Amygdala (tissue), 56 donors: ENCODE measurements at regions not wholly inside any gene's neighbourhood (a gene's known extent, or its start where the extent isn't known, plus 50 kb on each side); places are given as distances from the start of the nearest gene placed in this dataset.
A peak's percentile ranks its signal among the peaks of the same experiment; 100 is the strongest.
"Not testable (repeated sequence)": the region's sequence is repeated elsewhere in the genome, so short reads cannot be mapped to it uniquely, and the experiment has no call there.

Experiments
- DNase-seq, 56 donors: peaks; one replicate each; lab custom pipeline; 2025; lab: John Stamatoyannopoulos, UW

DNA sequence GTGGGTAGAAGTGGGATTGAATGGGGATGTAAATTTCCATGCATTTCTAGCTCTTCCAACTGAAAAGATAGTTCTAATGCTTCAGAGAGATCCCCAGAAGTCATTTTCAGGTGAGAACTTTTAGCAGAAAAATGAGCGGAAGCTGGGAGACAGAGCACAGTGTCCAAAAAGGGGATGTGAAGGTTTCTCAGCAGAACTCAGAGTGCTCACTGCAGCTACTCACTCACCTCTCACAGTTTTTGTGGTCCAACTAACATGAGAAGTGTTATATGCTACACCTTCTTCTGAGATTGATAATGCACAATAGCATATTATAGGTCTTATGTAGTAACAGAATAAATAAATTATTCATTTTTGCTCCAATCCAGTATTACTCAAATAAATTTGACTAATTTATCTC lies 519.2 kb upstream of the HS3ST5 start:
- DNase-seq = no peak

DNA sequence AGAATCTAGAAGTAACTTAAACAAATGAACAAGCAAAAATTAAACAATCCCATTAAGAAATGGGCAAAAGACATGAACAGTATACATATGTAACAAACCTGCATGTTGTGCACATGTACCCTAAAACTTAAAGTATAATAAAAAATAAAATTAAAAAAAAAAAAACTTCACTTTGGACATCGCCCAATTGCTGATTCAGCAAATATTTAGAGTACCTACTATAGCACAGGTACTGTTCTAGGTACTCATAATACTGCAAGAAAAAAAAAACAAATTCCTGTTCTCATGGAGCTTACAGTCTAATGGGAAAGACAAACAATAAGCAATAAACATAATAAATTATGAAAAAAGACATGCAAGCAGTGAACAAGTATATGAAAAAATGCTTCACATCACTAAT lies 501.5 kb upstream of the HS3ST5 start:
- DNase-seq = no peak

DNA sequence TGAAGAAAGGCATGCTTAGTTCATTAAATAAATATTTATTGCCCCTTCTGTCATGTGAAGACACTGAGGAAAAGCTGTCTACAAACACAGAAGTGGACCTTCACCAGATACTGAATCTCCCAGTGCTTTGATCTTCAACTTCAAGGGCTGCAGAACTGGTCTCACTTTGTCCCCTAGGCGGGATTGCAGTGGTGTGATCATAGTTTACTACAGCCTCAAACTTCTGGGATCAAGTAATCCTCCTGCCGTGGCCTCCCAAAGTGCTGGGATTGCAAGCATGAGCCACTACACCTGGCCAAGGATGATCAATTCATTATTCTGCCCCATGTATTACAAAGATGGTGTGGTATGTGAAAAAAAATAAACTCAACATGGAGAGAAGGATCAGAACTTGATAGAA lies 496.2 kb upstream of the HS3ST5 start:
- DNase-seq = no peak

DNA sequence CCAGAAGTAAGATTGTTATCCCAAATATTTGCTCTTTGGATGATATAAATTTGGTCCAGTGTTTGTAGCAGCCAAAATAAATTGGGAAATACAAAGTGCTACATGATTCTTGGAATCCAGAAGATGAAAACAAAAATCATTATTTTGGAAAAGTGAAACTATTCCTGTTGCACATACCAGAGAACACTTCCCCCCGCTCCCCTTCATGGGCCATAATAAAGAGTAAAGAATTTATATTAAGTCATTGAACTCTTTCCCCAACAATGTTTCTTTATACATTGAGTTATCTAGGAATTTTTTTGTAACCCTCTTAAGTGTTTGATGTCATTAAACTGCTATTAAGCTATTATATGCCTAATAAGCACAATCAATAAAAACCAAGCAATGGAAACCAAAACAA lies 490.4 kb upstream of the HS3ST5 start:
- no peak for DNase-seq

DNA sequence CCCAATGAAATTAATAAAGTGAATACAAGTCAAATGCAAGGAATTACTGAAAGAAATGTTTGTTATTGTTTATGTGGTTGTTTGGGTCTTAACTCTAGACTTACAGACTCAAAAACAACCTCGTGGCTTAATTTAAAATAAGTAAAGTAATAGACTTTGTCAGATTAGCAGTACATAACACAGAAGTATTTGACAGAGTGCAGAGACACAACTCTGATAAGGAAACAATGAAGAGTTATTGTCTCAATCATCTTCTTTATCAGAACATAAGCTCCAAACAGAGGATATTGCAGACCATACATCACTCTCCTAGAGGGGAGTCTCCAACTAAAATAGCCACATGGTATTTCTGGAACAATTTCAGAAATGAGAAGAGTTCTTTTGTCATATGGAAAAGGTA lies 487.7 kb upstream of the HS3ST5 start:
- no peak for DNase-seq

DNA sequence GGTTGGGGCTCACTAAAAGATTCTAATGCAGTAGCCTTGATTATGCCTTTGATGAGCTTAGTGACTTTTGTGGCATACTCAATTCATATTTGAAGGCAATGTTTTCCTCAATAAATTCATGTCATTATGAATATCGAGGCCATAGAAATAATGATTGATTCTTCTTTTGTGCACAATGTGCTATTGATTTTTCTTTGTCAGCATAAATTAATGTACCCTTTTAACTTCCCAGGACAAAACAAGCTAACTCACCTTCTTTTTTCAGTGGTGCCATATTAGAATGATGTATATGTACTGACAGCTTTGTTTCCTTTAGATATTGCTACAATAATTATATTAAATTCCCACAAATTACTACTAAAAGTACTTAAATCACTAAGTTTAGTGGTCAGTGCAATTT lies 484.3 kb upstream of the HS3ST5 start:
- DNase-seq = no peak

DNA sequence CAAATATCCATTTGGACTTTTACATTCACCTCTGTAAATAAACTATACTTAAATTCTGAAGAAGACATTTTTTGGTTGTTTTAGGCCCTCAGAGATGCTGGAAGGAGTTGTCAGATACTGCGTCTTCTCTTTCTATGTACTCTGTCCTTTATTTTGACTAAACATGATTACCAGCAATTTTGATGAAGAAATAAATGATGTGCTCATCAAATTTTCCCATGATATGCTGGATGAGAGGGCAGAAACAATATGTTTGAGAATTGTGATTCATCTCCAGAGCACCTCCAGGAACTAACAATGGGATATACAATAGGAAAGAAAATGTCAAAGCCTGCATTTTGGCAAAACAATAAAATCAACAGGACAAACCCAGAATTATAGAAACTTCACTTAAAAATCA lies 481.6 kb upstream of the HS3ST5 start:
- no peak for DNase-seq

DNA sequence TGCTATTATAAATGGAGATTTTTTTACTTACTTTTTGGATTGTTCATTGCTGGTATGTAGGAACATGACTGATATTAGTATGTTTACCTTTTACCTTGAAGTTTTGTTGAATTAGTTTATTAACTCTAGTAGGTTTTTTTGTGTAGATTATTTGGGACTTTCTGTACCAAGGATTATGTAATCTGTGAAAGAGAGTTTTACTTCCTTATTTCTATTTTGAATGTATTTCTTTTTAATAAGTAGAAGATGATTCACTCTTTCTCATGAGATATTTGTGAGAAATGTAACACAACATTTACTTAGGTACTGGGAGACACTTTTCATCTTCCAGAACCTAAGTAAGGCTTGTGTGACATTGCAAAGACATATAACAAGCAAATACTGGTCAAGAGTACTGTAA lies 473.9 kb upstream of the HS3ST5 start:
- DNase-seq = no peak

DNA sequence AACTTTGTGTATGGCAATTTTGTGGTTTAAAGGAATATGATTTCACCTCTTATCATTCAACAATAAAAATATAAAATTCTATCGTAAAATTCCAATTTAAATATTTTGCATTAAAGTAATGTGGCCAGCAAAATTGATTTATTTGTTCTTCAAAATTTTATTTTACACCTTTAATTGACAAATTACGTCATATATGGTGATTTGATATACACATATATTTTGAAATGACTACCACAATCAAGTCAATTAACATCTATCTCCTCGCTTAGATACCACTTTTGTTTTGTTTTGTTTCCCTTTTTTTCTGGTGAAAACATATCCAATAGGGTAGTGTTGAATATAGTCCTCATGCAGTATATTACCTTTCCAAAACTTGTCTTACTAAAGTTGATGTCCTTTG lies 467.6 kb upstream of the HS3ST5 start:
- DNase-seq = no peak

DNA sequence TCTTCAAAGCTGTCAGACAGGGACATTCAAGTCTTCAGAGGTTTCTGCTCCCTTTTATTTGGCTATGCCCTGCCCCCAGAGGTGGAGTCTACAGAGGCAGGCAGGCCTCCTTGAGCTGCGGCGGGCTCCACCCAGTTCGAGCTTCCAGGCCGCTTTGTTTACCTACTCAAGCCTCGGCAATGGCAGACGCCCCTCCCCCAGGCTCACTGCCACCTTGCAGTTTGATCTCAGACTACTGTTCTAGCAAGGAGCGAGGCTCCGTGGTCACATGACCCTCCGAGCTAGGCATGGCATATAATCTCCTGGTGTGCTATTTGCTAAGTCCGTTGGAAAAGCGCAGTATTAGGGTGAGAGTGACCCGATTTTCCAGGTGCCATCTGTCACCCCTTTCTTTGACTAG lies 462.6 kb upstream of the HS3ST5 start:
- not testable (repeated sequence) for DNase-seq

DNA sequence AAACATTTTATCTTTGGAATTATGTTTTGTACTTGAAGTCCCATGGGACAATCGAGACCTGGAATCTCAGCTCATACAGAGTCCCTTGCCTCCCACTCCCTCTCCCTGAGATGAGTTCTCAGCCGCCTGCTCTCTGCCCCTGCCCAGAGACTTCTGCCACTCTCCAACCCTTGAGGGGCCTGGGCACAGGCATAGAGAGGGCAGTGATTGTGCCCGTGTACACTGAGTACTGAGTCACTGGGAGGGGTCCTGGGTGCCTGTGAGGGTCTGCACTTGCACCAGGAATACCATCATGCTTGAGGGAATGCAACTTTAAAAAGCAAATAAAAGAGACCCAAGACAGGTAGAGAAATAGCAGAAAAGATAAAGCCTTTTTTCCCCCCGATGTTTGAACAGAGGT lies 453.8 kb upstream of the HS3ST5 start:
- DNase-seq = no peak

DNA sequence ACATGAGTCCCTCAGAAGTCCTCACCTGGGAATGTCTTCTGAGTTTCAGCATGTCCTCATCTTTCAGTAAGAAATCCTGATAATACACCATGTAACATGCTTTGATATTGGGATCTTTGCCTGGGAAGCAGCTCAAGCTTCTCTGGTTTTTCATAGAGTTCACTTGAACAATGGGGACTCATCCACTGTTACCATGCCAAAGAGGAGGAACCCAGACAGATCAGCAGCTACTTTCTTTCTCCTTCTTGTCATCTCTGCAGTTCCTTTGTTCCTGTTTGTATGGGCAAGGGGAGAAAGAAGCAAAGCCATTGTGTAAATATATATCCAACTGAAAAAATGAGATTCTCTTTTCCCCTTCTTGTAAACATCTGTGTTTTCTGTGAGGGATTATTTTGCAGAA lies 450.6 kb upstream of the HS3ST5 start:
- DNase-seq = no peak

DNA sequence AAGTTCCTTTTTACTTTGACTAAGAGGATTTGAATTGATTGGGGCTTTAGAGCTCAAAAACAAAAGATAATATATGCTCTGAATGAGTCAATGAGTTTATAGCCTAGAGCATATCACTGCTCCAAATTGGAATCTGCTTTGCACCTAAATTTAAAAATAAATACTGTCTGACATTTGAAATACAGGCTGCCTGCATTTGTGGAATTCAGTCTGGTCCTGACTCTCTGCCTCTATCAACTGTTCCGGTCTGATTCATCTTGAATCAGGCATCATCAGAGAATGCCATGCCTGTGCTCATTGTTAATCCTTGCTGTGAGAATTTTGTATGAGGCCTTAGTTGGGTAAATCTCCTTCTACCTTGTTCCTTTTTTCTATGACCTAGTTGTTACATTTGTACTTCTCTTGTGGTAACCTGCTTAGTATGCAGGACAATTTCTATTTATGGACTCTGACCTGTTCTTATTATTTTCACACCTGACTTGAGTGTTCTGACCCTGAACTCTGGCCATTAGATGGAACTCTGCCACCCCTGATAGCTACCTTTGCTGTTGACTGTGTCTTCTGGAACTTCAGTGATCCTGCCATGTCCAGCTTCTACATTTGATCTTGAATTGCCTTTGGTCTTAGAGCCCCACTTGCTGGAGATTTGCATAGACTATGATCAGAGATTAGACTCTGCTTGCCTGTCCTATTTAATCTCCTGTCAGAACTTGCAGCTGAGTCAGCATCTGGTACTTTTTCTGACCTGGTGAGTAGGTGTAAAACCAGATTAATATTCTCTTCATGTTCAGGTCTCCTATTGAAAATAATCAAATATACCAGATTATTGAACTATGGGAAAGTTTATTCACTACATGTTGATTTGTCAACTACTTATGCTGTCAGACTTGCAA lies 442.7 kb upstream of the HS3ST5 start:
- DNase-seq = no peak

DNA sequence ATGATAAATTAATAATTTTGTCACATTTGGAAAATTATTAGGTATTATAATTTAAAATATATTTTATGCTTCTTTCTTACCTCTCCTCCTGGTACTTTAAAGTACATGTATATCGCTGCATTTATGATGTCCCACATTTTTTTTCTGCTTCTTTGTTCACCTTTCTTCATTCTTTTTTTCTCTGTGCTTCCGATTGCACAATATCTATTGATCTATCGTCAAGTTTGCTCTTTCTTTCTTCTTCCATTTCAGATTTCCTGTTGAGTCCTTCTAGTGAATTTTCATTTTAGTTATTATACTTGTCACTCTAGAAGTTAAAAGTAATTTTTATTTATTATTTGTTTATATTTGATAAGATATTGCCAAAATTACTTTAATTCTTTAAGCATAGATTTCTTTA lies 441.0 kb upstream of the HS3ST5 start:
- DNase-seq = no peak

DNA sequence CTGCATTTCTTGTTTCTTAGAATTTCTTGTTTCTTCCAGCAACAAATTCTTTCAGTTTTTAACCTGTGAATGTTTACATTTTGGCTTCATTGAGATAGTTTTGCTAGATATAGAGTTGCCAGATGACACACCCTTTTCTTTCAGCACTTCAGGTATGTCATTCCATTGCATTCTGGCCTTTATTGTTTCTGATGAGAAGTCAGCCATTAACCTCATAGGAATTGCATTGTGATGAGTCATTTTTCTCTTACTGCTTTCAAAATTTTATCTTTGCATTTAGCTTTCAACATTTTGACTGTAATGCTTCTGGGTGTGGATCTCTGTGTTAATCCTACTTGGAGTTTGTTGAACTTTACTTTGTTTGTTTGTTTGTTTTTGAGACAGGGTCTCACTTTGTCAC lies 440.3 kb upstream of the HS3ST5 start:
- DNase-seq = no peak

DNA sequence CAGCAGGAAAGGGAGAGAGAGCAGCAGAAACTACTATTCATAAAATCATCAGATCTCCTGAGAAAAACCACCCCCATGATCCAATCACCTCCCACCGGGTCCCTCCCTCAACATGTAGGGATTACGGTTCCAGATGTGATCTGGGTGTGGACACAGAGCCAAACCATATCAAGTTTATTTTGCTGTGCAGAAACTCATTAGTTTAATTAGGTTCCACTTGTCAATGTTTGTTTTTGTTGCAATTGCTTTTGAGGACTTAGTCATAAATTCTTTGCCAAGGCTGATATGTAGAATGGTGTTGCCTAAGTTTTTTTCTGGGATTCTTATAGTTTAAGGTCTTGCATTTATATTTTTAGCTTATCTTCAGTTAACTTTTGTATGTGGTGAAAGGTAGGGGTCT lies 422.0 kb upstream of the HS3ST5 start:
- DNase-seq = no peak

DNA sequence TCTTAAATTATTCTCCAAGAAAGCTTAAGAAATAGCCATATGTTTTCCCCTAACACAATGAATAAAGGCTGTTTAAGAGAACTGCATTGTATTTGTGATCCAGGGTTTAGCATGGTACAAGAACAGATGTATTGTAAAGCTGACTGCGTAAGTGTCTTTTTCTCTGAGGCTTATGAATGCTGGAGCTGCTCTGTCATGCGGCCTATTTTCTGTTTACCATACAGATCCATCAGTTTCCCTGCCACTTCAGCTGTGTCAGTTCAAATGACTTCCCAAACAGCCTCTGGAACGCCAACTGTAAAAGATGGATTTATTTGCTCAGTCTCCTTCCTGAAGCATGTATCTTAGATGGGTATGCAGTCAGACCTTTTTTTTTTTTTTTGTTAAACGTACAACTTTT lies 419.3 kb upstream of the HS3ST5 start:
- DNase-seq = peak in 1 of 56 donors; percentile 0

DNA sequence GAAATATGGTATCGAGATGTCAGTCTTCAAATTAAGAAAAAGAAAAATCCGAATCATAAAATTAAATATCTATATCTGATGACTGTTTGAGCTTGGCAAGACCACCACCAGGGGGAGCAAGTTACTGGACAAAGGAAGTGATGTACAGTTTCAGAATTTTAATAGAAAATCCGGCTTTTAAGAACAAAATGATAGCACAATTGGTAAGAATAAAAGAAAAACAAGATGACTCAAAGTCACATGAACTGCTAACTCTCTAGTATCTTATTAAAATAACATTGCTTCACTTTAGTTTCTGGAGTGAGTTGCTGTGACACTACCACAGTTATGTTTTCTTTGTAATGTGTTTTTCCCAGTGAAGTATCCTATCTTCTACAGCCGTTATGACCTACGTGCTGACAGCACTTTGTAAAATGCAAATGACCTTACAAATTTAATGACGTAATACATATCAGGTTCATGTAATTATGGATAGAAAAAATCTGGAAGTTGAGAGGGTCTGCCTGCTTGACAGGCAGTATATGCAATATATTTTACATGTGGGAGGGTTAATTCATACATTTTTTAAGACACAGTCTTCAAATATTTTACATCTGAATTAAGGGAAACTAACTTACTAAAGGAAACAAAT lies 405.3 kb upstream of the HS3ST5 start:
- DNase-seq = peak in 23 of 56 donors; percentile 1 to 83 (median 20)

DNA sequence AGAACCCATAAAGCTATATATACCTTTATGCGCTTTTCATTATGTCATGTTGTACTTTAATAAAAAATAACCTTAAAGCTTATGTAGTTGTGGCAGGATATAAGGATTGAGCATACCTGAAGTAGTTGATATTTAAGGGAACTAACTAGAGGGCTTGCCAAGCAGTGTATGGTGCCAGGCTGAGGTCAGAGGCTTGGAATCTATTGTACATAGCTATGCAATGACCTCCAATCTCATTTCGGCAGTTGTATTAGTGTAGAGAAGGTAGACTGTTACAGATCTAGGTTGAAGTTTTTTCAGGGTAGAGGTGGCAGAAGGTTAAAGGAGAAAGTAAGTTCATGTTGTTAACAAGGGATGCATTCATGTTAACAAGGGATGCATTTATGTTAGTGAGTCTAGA lies 397.7 kb upstream of the HS3ST5 start:
- no peak for DNase-seq

DNA sequence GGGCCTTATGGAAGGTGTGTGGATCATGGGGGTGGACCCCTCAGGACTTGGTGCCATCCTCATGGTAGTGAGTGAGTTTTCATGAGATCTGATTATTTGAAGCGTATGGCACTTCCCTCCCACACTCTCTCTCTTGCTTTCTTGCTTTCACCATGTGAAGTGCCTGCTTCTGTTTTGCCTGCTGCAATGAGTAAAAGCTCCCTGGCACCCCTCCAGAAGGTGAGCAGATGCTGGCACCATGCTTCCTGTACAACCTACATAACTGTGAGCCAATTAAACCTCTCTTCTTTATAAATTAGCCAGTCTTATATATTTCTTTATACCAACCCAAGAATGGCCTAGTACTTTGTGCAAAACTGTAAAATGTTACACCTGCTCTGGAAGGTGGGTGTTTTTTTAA lies 396.8 kb upstream of the HS3ST5 start:
- peak in 16 of 56 donors; percentile 1 to 45 (median 10) for DNase-seq

DNA sequence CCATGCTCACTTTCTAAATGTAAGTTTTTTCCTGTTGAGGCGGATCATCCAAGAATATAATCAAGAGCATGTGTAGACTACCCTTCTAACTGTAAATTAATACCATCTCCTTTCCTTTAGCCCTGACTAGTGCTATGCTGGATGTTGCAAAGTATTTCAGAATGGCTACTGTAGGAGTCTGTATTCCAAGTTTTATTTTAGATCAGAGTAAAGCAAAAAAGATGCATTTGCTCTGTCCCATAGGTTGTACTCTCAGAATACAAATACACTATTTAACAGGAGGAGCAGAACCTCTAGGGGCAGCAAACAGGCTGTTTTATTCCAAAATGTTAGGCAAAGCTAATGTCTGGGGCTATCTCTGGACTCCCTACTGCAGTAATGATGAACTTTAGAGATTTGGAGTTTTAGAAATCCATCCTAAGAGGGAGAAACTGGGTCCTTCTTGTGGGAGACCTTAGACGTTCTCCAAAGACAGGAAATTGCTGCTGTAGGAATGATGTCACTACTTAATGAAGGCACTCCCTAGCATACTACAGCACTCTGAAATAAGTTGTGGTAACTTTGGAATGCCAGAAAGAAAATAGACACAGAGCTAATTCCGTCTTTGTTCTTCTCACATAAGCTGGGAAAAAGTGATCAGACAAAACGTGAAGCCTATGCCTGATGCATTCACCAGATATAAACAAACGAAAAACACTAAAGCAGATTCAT lies 392.4 kb upstream of the HS3ST5 start:
- no peak for DNase-seq

DNA sequence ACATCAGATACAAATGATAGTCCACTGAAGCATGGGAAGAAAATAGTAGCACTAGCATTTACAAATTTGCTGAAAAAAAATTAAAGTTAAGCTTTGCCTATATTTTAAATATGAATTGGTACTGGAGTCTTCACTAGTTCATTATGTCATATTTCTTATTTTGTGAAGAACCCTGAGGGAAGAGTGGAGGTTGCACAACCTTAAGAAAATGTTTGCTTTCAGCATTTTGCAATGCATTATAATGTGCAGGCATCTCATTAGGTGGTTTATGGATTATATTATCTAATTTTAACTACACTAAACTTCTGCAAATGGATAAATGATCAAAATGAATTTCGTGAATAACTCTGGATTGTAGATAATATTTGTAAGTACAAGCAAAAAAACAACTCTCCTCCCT lies 390.8 kb upstream of the HS3ST5 start:
- DNase-seq = no peak
